ENCODE measurements at regions not wholly inside any gene's neighbourhood (a gene's known extent, or its start where the extent isn't known, plus 50 kb on each side); places are given as distances from the start of the nearest gene placed in this dataset.

DNA sequence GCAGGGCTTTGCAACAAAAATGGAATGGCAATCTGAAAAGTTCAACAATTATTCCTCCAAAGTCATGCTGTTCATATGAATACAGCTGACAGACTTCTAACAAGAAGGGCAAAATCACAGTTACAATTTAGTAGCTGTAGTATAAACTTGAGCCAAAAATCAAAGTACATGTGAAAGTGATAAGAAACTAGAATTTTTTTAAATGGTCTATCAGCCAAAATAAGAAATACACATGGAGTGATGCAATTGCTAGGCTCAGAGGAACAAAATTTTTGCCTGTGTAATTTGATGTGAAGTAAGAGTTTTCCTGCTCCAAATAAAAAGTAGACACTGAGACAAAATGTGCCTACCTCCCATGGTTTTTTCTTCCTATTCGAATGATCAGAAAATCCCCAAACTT lies 167.7 kb upstream of the CDKN3 start:
- TF ChIP-seq, protein P1, sequence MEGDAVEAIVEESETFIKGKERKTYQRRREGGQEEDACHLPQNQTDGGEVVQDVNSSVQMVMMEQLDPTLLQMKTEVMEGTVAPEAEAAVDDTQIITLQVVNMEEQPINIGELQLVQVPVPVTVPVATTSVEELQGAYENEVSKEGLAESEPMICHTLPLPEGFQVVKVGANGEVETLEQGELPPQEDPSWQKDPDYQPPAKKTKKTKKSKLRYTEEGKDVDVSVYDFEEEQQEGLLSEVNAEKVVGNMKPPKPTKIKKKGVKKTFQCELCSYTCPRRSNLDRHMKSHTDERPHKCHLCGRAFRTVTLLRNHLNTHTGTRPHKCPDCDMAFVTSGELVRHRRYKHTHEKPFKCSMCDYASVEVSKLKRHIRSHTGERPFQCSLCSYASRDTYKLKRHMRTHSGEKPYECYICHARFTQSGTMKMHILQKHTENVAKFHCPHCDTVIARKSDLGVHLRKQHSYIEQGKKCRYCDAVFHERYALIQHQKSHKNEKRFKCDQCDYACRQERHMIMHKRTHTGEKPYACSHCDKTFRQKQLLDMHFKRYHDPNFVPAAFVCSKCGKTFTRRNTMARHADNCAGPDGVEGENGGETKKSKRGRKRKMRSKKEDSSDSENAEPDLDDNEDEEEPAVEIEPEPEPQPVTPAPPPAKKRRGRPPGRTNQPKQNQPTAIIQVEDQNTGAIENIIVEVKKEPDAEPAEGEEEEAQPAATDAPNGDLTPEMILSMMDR (conservative IDR thresholded peaks at IDR 0.05): no peak
- no peak for TF ChIP-seq EZH2 (IDR thresholded peaks at IDR 0.05; ENCODE audit: low read depth)
